Panc1 (cell line): ENCODE measurements at regions not wholly inside any gene's neighbourhood (a gene's known extent, or its start where the extent isn't known, plus 50 kb on each side); places are given as distances from the start of the nearest gene placed in this dataset.

Experiments used
- ATAC-seq: fragments of 200-7000 bp; cut with Tn5 transposase; 2 replicates; pipeline ENCODE4 v1.9.1; 2020; ENCODE audit warnings: mild to moderate bottlenecking, moderate library complexity
- BruUV-seq: library from RNA; stranded (reverse); fragments of 400-500 nt; replicated peaks from 2 replicates; lab custom pipeline; 2021; lab: Mats Ljungman, UMichigan
- CTCF ChIA-PET: fragments of 300-600 bp; sonication (Branson Sonifier 250); formaldehyde crosslinking; loops from one replicate; lab custom pipeline; 2022; ENCODE audit warnings: antibody characterized with exemption; lab: Charles Lee
- POLR2A ChIA-PET: fragments of 300-600 bp; sonication (Branson Sonifier 250); formaldehyde crosslinking; loops from one replicate; lab custom pipeline; 2022; ENCODE audit warnings: antibody characterized with exemption; lab: Charles Lee
- DNase-seq: peaks from one replicate; pipeline ENCODE4 v3.0.0-alpha.2; 2010; ENCODE audit warnings: low read depth, low spot score
- H3K27ac ChIP-seq: 2 replicates; pipeline ENCODE4 v1.5.1; 2011; ENCODE audit warnings: mild to moderate bottlenecking, low read length, inconsistent platforms
- H3K27me3 ChIP-seq: fragments of 200-500 bp; sonication (Bioruptor generic); 2 replicates; pipeline ENCODE4 v1.6.0; 2014; ENCODE audit warnings: low read length, inconsistent platforms; ENCODE audit not compliant: control insufficient read depth, insufficient read depth
- H3K36me3 ChIP-seq: fragments of 200-500 bp; sonication (Bioruptor generic); 2 replicates; pipeline ENCODE4 v1.5.1; 2014; ENCODE audit warnings: inconsistent platforms, mild to moderate bottlenecking, low read length, moderate library complexity; ENCODE audit not compliant: control insufficient read depth, insufficient read depth
- H3K4me1 ChIP-seq: 2 replicates; pipeline ENCODE4 v1.5.1; 2011; ENCODE audit warnings: inconsistent platforms, mild to moderate bottlenecking, low read length, moderate library complexity; ENCODE audit not compliant: control insufficient read depth, insufficient read depth
- H3K4me3 ChIP-seq, 2 experiments: 2 replicates each; pipeline ENCODE4 v1.5.1; 2011 to 2012; ENCODE audit warnings: low read depth in 2 of 2, low read length in 2 of 2, mild to moderate bottlenecking in 2 of 2, inconsistent platforms in 1 of 2, moderate library complexity in 1 of 2
- H3K9me3 ChIP-seq: fragments of 200-500 bp; sonication (Bioruptor generic); 2 replicates; pipeline ENCODE4 v1.5.1; 2014; ENCODE audit warnings: low read depth, mild to moderate bottlenecking, inconsistent platforms, low read length, moderate library complexity; ENCODE audit not compliant: control insufficient read depth, insufficient read depth
- POLR2AphosphoS5 ChIP-seq: IDR thresholded peaks from 2 replicates; pipeline ENCODE4 v1.6.1; 2012; ENCODE audit warnings: mild to moderate bottlenecking, low read depth, low read length, moderate library complexity
- SIN3A ChIP-seq: IDR thresholded peaks from 2 replicates; pipeline ENCODE4 v1.6.1; 2012; ENCODE audit warnings: low read depth, mild to moderate bottlenecking, low read length, moderate library complexity, borderline replicate concordance; ENCODE audit not compliant: insufficient read depth
- TCF7L2 ChIP-seq: IDR thresholded peaks from 2 replicates; pipeline ENCODE4 v1.6.1; 2011; ENCODE audit warnings: mild to moderate bottlenecking, low read depth, low read length, inconsistent platforms
- in situ Hi-C: cut with HindIII; loops from 2 replicates; pipeline ENCODE4 v1.10.0; 2016; ENCODE audit warnings: low sequenced_read_pairs, low pct_unique_long_range_greater_than_20kb
- intact Hi-C: fragments of 100-400 bp; cut with micrococcal nuclease; formaldehyde crosslinking; loops from one replicate; pipeline ENCODE4 v1.10.0; 2022; ENCODE audit not compliant: unreplicated experiment
- TF ChIP-seq, protein P1 (sequence below), 2 experiments: IDR thresholded peaks; 2 replicates each; pipeline ENCODE4 v1.6.1; 2011 to 2012; ENCODE audit warnings: low read depth in 2 of 2, control low read depth in 1 of 2, low read length in 1 of 2, mild to moderate bottlenecking in 1 of 2, moderate library complexity in 1 of 2; ENCODE audit not compliant: insufficient read depth in 1 of 2
- TF ChIP-seq, protein P2 (sequence below): fragments of 450-650 bp; IDR thresholded peaks from 2 replicates; pipeline ENCODE4 v1.5.1; 2017; ENCODE audit warnings: mild to moderate bottlenecking

DNA sequence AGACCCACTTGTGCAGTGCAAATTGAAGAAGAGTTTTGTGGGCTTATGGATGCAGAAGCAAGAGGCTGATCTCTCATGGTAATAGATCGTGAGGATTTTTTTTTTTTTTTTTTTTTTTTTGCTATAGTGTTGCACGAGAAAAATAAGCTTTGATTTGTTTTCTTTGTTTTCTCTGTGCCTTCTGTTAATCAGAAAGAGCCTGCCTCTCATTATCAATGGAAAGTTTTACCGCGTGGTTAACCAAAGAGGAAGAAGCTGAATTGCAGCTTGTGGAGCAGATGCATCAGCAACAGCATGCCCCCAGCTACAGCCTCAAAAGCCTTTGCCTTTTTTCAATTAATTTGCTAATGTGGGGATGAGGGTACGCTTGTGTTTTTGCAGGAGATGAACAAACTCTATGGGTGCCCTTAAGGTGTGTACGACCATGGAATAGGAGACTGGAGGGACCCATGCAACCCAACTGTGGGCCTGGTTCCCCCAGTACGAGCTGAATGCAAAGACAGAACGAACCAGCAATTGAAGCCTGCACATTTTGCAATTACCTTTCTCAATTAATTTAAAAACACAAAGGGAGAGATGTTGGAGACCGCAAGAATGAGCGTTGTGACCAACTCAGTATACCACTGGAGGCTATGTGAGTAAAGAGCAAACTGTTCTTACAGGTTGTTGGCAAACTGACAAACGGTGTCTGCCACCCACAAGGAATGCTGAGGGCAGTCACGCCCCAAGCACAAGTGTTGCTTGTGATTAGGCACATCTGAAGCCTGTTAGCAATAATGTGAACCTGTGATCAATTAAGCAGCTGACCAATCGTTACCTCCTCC is 58.6 kb upstream of the SPRY2 start:
- Histone ChIP-seq H3K36me3 (no peaks in the 10 kb centered on the region), H3K4me1 (no peaks in the 10 kb centered on the region), H3K9me3 (no peaks in the 10 kb centered on the region), H3K4me3 (no peak overlapping the region), H3K27ac (no peak overlapping the region), H3K27me3 (no peaks in the 10 kb centered on the region)
- POLR2A ChIA-PET, result no interaction called here
- no peak for DNase-seq
- BruUV-seq, result no TSS peak
- CTCF ChIA-PET, result no interaction called here
- TF ChIP-seq SIN3A, result no peak
- no peak for TF ChIP-seq TCF7L2
- TF ChIP-seq, protein P1, sequence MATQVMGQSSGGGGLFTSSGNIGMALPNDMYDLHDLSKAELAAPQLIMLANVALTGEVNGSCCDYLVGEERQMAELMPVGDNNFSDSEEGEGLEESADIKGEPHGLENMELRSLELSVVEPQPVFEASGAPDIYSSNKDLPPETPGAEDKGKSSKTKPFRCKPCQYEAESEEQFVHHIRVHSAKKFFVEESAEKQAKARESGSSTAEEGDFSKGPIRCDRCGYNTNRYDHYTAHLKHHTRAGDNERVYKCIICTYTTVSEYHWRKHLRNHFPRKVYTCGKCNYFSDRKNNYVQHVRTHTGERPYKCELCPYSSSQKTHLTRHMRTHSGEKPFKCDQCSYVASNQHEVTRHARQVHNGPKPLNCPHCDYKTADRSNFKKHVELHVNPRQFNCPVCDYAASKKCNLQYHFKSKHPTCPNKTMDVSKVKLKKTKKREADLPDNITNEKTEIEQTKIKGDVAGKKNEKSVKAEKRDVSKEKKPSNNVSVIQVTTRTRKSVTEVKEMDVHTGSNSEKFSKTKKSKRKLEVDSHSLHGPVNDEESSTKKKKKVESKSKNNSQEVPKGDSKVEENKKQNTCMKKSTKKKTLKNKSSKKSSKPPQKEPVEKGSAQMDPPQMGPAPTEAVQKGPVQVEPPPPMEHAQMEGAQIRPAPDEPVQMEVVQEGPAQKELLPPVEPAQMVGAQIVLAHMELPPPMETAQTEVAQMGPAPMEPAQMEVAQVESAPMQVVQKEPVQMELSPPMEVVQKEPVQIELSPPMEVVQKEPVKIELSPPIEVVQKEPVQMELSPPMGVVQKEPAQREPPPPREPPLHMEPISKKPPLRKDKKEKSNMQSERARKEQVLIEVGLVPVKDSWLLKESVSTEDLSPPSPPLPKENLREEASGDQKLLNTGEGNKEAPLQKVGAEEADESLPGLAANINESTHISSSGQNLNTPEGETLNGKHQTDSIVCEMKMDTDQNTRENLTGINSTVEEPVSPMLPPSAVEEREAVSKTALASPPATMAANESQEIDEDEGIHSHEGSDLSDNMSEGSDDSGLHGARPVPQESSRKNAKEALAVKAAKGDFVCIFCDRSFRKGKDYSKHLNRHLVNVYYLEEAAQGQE (IDR thresholded peaks at IDR 0.05; ENCODE audit: insufficient read depth in 1 of 2, low read depth in 2 of 2, low read length in 1 of 2), result no peak
- no peak for TF ChIP-seq POLR2AphosphoS5
- TF ChIP-seq, protein P2, sequence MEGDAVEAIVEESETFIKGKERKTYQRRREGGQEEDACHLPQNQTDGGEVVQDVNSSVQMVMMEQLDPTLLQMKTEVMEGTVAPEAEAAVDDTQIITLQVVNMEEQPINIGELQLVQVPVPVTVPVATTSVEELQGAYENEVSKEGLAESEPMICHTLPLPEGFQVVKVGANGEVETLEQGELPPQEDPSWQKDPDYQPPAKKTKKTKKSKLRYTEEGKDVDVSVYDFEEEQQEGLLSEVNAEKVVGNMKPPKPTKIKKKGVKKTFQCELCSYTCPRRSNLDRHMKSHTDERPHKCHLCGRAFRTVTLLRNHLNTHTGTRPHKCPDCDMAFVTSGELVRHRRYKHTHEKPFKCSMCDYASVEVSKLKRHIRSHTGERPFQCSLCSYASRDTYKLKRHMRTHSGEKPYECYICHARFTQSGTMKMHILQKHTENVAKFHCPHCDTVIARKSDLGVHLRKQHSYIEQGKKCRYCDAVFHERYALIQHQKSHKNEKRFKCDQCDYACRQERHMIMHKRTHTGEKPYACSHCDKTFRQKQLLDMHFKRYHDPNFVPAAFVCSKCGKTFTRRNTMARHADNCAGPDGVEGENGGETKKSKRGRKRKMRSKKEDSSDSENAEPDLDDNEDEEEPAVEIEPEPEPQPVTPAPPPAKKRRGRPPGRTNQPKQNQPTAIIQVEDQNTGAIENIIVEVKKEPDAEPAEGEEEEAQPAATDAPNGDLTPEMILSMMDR, result no peak
- intact Hi-C loops (no loop called here), in situ Hi-C loops (no loop called here)
- ATAC-seq, result no peak
